CD8-positive, alpha-beta memory T cell (primary cell): ENCODE measurements at regions not wholly inside any gene's neighbourhood (a gene's known extent, or its start where the extent isn't known, plus 50 kb on each side); places are given as distances from the start of the nearest gene placed in this dataset.
"Not testable (repeated sequence)": the region's sequence is repeated elsewhere in the genome, so short reads cannot be mapped to it uniquely, and the experiment has no call there.

ENCODE experiments used
- CTCF ChIA-PET: fragments of 350-600 bp; sonication (Branson Sonifier 250); formaldehyde crosslinking; loops from one replicate; lab custom pipeline; 2021; ENCODE audit warnings: antibody characterized with exemption; lab: Charles Lee
- POLR2A ChIA-PET: fragments of 350-600 bp; sonication (Branson Sonifier 250); formaldehyde crosslinking; loops from one replicate; lab custom pipeline; 2021; ENCODE audit warnings: antibody characterized with exemption; lab: Charles Lee
- DNase-seq, 5 donors: peaks; one replicate each; pipeline versions ENCODE4 v3.0.0 to v3.0.0-alpha.2; 2020 to 2022; ENCODE audit warnings: mixed read lengths in 1 of 5
- H3K27ac ChIP-seq: one replicate; pipeline ENCODE4 v1.7.0; 2013; ENCODE audit warnings: low read depth, mild to moderate bottlenecking, low read length, moderate library complexity
- H3K27me3 ChIP-seq: 2 replicates; pipeline ENCODE4 v1.7.0; 2013; ENCODE audit warnings: low read length, mild to moderate bottlenecking; ENCODE audit not compliant: insufficient read depth, poor library complexity, severe bottlenecking
- H3K36me3 ChIP-seq: 2 replicates; pipeline ENCODE4 v1.7.0; 2013; ENCODE audit warnings: mild to moderate bottlenecking, low read length, moderate library complexity; ENCODE audit not compliant: insufficient read depth
- H3K4me1 ChIP-seq: 2 replicates; pipeline ENCODE4 v1.7.0; 2013; ENCODE audit warnings: mild to moderate bottlenecking, low read length, moderate library complexity; ENCODE audit not compliant: insufficient read depth
- H3K4me3 ChIP-seq: 2 replicates; pipeline ENCODE4 v1.7.0; 2013; ENCODE audit warnings: mild to moderate bottlenecking, low read length
- H3K9me3 ChIP-seq: 2 replicates; pipeline ENCODE4 v1.7.0; 2013; ENCODE audit warnings: mild to moderate bottlenecking, low read length
- H3K27ac Mint-ChIP-seq, 8 donors: one replicate each; pipeline ENCODE4 v1.8.0; 2020 to 2021; ENCODE audit warnings: mixed read lengths in 8 of 8, mild to moderate bottlenecking in 6 of 8, inconsistent platforms in 3 of 8, moderate library complexity in 3 of 8
- H3K27me3 Mint-ChIP-seq, 2 donors: one replicate each; pipeline ENCODE4 v1.8.0; 2020 to 2021; ENCODE audit warnings: mixed read lengths in 2 of 2, mild to moderate bottlenecking in 1 of 2, moderate library complexity in 1 of 2
- H3K36me3 Mint-ChIP-seq, 3 donors: one replicate each; pipeline ENCODE4 v1.8.0; 2020 to 2021; ENCODE audit warnings: mixed read lengths in 3 of 3, inconsistent platforms in 1 of 3, mild to moderate bottlenecking in 1 of 3
- H3K4me1 Mint-ChIP-seq, 3 donors: one replicate each; pipeline ENCODE4 v1.8.0; 2020 to 2021; ENCODE audit warnings: mixed read lengths in 3 of 3, inconsistent platforms in 1 of 3, mild to moderate bottlenecking in 1 of 3
- H3K4me3 Mint-ChIP-seq, 7 donors: one replicate each; pipeline ENCODE4 v1.8.0; 2020 to 2021; ENCODE audit warnings: mixed read lengths in 7 of 7, mild to moderate bottlenecking in 6 of 7, moderate library complexity in 4 of 7, inconsistent platforms in 2 of 7
- H3K9me3 Mint-ChIP-seq, 5 donors: one replicate each; pipeline ENCODE4 v1.8.0; 2020 to 2022; ENCODE audit warnings: mixed read lengths in 5 of 5, mild to moderate bottlenecking in 3 of 5, moderate library complexity in 2 of 5, inconsistent platforms in 1 of 5

GRCh38 chr5:145008876-145009530, 826.1 kb downstream of the PRELID2 start:
- Mint-ChIP-seq H3K27ac (no peak overlapping the region), H3K4me3 (no peak overlapping the region), H3K9me3 (peaks cover 0 to 38% (median 6%) of the 10 kb centered on the region in 5 donors), H3K36me3 (no peaks in the 10 kb centered on the region), H3K4me1 (no peaks in the 10 kb centered on the region), H3K27me3 (no peaks in the 10 kb centered on the region)
- no peaks in the 10 kb centered on the region for H3K9me3 ChIP-seq
- no peaks in the 10 kb centered on the region for H3K36me3 ChIP-seq
- no peak overlapping the region for H3K27ac ChIP-seq
- no peak for DNase-seq
- ChIA-PET POLR2A (no interaction called here), CTCF (no interaction called here)
- H3K4me3 ChIP-seq: no peak overlapping the region
- no peaks in the 10 kb centered on the region for H3K27me3 ChIP-seq
- H3K4me1 ChIP-seq: no peaks in the 10 kb centered on the region

- H3K36me3 Mint-ChIP-seq, H3K9me3 ChIP-seq, H3K4me3 Mint-ChIP-seq, H3K27ac ChIP-seq, CTCF ChIA-PET, H3K36me3 ChIP-seq, H3K27me3 ChIP-seq, H3K4me1 Mint-ChIP-seq, H3K4me3 ChIP-seq, H3K4me1 ChIP-seq, POLR2A ChIA-PET, H3K27ac Mint-ChIP-seq, H3K27me3 Mint-ChIP-seq, DNase-seq: not testable (repeated sequence)
- peaks cover 3 to 20% (median 6%) of the 10 kb centered on the region in 5 donors for H3K9me3 Mint-ChIP-seq
Observed at GRCh38 chr5:144994356-144994755, 823.7 kb downstream of the KCTD16 start.

GRCh38 chr5:144983101-144983500, 812.4 kb downstream of the KCTD16 start:
- no peaks in the 10 kb centered on the region for H3K4me1 Mint-ChIP-seq
- peaks cover 0 to 17% (median 12%) of the 10 kb centered on the region in 5 donors for H3K9me3 Mint-ChIP-seq
- Histone ChIP-seq H3K36me3 (no peaks in the 10 kb centered on the region), H3K4me1 (no peaks in the 10 kb centered on the region), H3K27ac (no peak overlapping the region), H3K4me3 (no peak overlapping the region), H3K27me3 (no peaks in the 10 kb centered on the region), H3K9me3 (peaks cover 3% of the 10 kb centered on the region)
- H3K27ac Mint-ChIP-seq: no peak overlapping the region
- CTCF ChIA-PET: no interaction called here
- H3K36me3 Mint-ChIP-seq: no peaks in the 10 kb centered on the region
- no peak for DNase-seq
- H3K27me3 Mint-ChIP-seq: no peaks in the 10 kb centered on the region
- no peak overlapping the region for H3K4me3 Mint-ChIP-seq
- POLR2A ChIA-PET: no interaction called here

GRCh38 chr5:144979516-144980264, 809.0 kb downstream of the KCTD16 start:
- Mint-ChIP-seq H3K27ac (no peak overlapping the region), H3K4me3 (no peak overlapping the region), H3K9me3 (peaks cover 0 to 17% (median 6%) of the 10 kb centered on the region in 5 donors), H3K4me1 (no peaks in the 10 kb centered on the region), H3K36me3 (no peaks in the 10 kb centered on the region), H3K27me3 (no peaks in the 10 kb centered on the region)
- Histone ChIP-seq H3K9me3 (peaks cover 3% of the 10 kb centered on the region), H3K36me3 (no peaks in the 10 kb centered on the region), H3K4me1 (no peaks in the 10 kb centered on the region), H3K27me3 (no peaks in the 10 kb centered on the region), H3K4me3 (no peak overlapping the region), H3K27ac (no peak overlapping the region)
- no peak for DNase-seq
- ChIA-PET CTCF (no interaction called here), POLR2A (no interaction called here)

- H3K4me3 Mint-ChIP-seq: no peak overlapping the region
- Histone ChIP-seq H3K27me3 (no peaks in the 10 kb centered on the region), H3K4me1 (no peaks in the 10 kb centered on the region), H3K4me3 (no peak overlapping the region), H3K27ac (no peak overlapping the region), H3K9me3 (no peaks in the 10 kb centered on the region), H3K36me3 (no peaks in the 10 kb centered on the region)
- no peak for DNase-seq
- POLR2A ChIA-PET: no interaction called here
- H3K27ac Mint-ChIP-seq: no peak overlapping the region
- peaks cover 0 to 25% (median 17%) of the 10 kb centered on the region in 5 donors for H3K9me3 Mint-ChIP-seq
- no peaks in the 10 kb centered on the region for H3K4me1 Mint-ChIP-seq
- CTCF ChIA-PET: no interaction called here
- no peaks in the 10 kb centered on the region for H3K27me3 Mint-ChIP-seq
- no peaks in the 10 kb centered on the region for H3K36me3 Mint-ChIP-seq
Observed at GRCh38 chr5:144972317-144972716, 801.6 kb downstream of the KCTD16 start.

- Histone ChIP-seq H3K9me3 (no peaks in the 10 kb centered on the region), H3K27ac (no peak overlapping the region), H3K4me1 (no peaks in the 10 kb centered on the region), H3K4me3 (no peak overlapping the region), H3K27me3 (no peaks in the 10 kb centered on the region), H3K36me3 (no peaks in the 10 kb centered on the region)
- H3K27me3 Mint-ChIP-seq: no peaks in the 10 kb centered on the region
- DNase-seq: no peak
- ChIA-PET POLR2A (no interaction called here), CTCF (no interaction called here)
- H3K27ac Mint-ChIP-seq: no peak overlapping the region
- H3K9me3 Mint-ChIP-seq: peaks cover 0 to 33% (median 19%) of the 10 kb centered on the region in 5 donors
- H3K4me1 Mint-ChIP-seq: no peaks in the 10 kb centered on the region
- H3K36me3 Mint-ChIP-seq: no peaks in the 10 kb centered on the region
- H3K4me3 Mint-ChIP-seq: no peak overlapping the region
Observed at GRCh38 chr5:144971108-144971850, 800.6 kb downstream of the KCTD16 start.

- Mint-ChIP-seq H3K4me1 (no peaks in the 10 kb centered on the region), H3K36me3 (no peaks in the 10 kb centered on the region), H3K27me3 (no peaks in the 10 kb centered on the region), H3K27ac (no peak overlapping the region), H3K4me3 (no peak overlapping the region), H3K9me3 (peaks cover 0 to 14% (median 1%) of the 10 kb centered on the region in 5 donors)
- no peaks in the 10 kb centered on the region for H3K36me3 ChIP-seq
- no peaks in the 10 kb centered on the region for H3K27me3 ChIP-seq
- DNase-seq: no peak
- no peak overlapping the region for H3K4me3 ChIP-seq
- H3K27ac ChIP-seq: no peak overlapping the region
- H3K9me3 ChIP-seq: no peaks in the 10 kb centered on the region
- ChIA-PET CTCF (no interaction called here), POLR2A (no interaction called here)
- no peaks in the 10 kb centered on the region for H3K4me1 ChIP-seq
Observed at GRCh38 chr5:144960296-144960695, 789.6 kb downstream of the KCTD16 start.

GRCh38 chr5:144958002-144958401, 787.3 kb downstream of the KCTD16 start:
- DNase-seq: no peak
- Mint-ChIP-seq H3K4me1 (no peaks in the 10 kb centered on the region), H3K36me3 (no peaks in the 10 kb centered on the region), H3K9me3 (peaks cover 0 to 14% (median 1%) of the 10 kb centered on the region in 5 donors), H3K4me3 (no peak overlapping the region), H3K27ac (no peak overlapping the region), H3K27me3 (no peaks in the 10 kb centered on the region)
- H3K4me1 ChIP-seq: no peaks in the 10 kb centered on the region
- H3K9me3 ChIP-seq: no peaks in the 10 kb centered on the region
- CTCF ChIA-PET: no interaction called here
- no peaks in the 10 kb centered on the region for H3K27me3 ChIP-seq
- H3K27ac ChIP-seq: no peak overlapping the region
- POLR2A ChIA-PET: no interaction called here
- no peak overlapping the region for H3K4me3 ChIP-seq
- no peaks in the 10 kb centered on the region for H3K36me3 ChIP-seq
